ENCODE measurements at regions not wholly inside any gene's neighbourhood (a gene's known extent, or its start where the extent isn't known, plus 50 kb on each side); places are given as distances from the start of the nearest gene placed in this dataset.

DNA sequence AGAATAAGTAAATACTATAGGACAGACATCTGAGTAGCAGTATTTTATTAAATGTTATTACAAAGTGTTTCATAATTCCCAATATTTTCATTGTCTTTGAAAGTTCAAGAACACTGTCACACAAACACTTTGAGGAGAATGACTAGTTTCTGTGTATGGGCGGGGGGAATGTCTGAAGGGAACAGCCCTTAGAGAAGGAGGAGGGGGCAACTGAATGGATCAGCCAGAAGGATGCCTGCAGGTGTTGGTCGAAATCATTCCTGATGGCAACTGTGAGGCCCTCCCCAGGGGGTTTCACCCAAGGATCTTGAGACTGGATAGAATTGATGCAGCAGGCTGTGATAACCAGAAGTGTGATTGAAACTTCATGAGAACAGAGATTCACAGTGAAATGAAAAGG, 223.2 kb upstream of the C1orf87 start:
- TF ChIP-seq, protein P1, sequence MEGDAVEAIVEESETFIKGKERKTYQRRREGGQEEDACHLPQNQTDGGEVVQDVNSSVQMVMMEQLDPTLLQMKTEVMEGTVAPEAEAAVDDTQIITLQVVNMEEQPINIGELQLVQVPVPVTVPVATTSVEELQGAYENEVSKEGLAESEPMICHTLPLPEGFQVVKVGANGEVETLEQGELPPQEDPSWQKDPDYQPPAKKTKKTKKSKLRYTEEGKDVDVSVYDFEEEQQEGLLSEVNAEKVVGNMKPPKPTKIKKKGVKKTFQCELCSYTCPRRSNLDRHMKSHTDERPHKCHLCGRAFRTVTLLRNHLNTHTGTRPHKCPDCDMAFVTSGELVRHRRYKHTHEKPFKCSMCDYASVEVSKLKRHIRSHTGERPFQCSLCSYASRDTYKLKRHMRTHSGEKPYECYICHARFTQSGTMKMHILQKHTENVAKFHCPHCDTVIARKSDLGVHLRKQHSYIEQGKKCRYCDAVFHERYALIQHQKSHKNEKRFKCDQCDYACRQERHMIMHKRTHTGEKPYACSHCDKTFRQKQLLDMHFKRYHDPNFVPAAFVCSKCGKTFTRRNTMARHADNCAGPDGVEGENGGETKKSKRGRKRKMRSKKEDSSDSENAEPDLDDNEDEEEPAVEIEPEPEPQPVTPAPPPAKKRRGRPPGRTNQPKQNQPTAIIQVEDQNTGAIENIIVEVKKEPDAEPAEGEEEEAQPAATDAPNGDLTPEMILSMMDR (IDR thresholded peaks at IDR 0.05): no peak
- no peak for TF ChIP-seq ZFX (IDR thresholded peaks at IDR 0.05; ENCODE audit: borderline replicate concordance)
